Fibroblast of lung (primary cell): ENCODE measurements at regions not wholly inside any gene's neighbourhood (a gene's known extent, or its start where the extent isn't known, plus 50 kb on each side); places are given as distances from the start of the nearest gene placed in this dataset.

ENCODE experiments used
- DNase-seq, 2 donors: peaks; one replicate each; pipeline versions ENCODE4 v3.0.0 to v3.0.0-alpha.2; 2010; ENCODE audit warnings: low read depth in 2 of 2
- H2AFZ ChIP-seq: 2 replicates; pipeline ENCODE4 v1.5.1; 2012; ENCODE audit warnings: low read length, control low read depth, inconsistent platforms
- H3K27ac ChIP-seq: 2 replicates; pipeline ENCODE4 v1.5.1; 2011; ENCODE audit warnings: low read length, control low read depth; ENCODE audit not compliant: insufficient read depth
- H3K27me3 ChIP-seq: 2 replicates; pipeline ENCODE4 v1.5.1; 2011; ENCODE audit warnings: mild to moderate bottlenecking, low read length; ENCODE audit not compliant: control insufficient read depth, insufficient read depth
- H3K36me3 ChIP-seq: 2 replicates; pipeline ENCODE4 v1.5.1; 2011; ENCODE audit warnings: low read length; ENCODE audit not compliant: control insufficient read depth, insufficient read depth
- H3K4me1 ChIP-seq: 2 replicates; pipeline ENCODE4 v1.5.1; 2011; ENCODE audit warnings: low read length; ENCODE audit not compliant: control insufficient read depth, insufficient read depth; ENCODE audit errors: extremely low read depth
- H3K4me2 ChIP-seq: 2 replicates; pipeline ENCODE4 v1.5.1; 2011; ENCODE audit warnings: low read length, control low read depth; ENCODE audit not compliant: insufficient read depth; ENCODE audit errors: extremely low read depth
- H3K4me3 ChIP-seq, 4 experiments: fragments of 200-600 bp in 1 of 4; sonication (generic) in 1 of 4; replicated peaks in 1 of 4; 2 replicates each; pipeline ENCODE4 v1.5.1; 2011 to 2016; ENCODE audit warnings: low read length in 4 of 4, low read depth in 3 of 4, mild to moderate bottlenecking in 3 of 4, control low read depth in 2 of 4, inconsistent platforms in 1 of 4, mixed read lengths in 1 of 4; ENCODE audit not compliant: insufficient read depth in 1 of 4; ENCODE audit errors: control extremely low read depth in 1 of 4
- H3K79me2 ChIP-seq: 2 replicates; pipeline ENCODE4 v1.5.1; 2012; ENCODE audit warnings: mild to moderate bottlenecking, low read length, inconsistent platforms; ENCODE audit not compliant: control insufficient read depth, insufficient read depth
- H3K9ac ChIP-seq: 2 replicates; pipeline ENCODE4 v1.5.1; 2011; ENCODE audit warnings: mild to moderate bottlenecking, low read length, control low read depth; ENCODE audit not compliant: insufficient read depth
- H3K9me3 ChIP-seq: 2 replicates; pipeline ENCODE4 v1.5.1; 2012; ENCODE audit warnings: low read depth, low read length; ENCODE audit not compliant: control insufficient read depth, insufficient read depth
- H4K20me1 ChIP-seq: 2 replicates; pipeline ENCODE4 v1.5.1; 2011; ENCODE audit warnings: low read length; ENCODE audit not compliant: control insufficient read depth, insufficient read depth; ENCODE audit errors: extremely low read depth
- EZH2 ChIP-seq: IDR thresholded peaks from 2 replicates; pipeline ENCODE4 v1.5.1; 2012; ENCODE audit warnings: low read length, control low read depth, mild to moderate bottlenecking; ENCODE audit errors: missing control alignments
- TF ChIP-seq, protein P1 (sequence below), 2 donors: IDR thresholded peaks in 1 of 2; conservative IDR thresholded peaks in 1 of 2; 1 replicate in 1 of 2; 2 replicates in 1 of 2; pipeline ENCODE4 v1.5.1; 2011 to 2012; ENCODE audit warnings: low read length in 2 of 2, control low read depth in 1 of 2, inconsistent platforms in 1 of 2, low read depth in 1 of 2, mild to moderate bottlenecking in 1 of 2

DNA sequence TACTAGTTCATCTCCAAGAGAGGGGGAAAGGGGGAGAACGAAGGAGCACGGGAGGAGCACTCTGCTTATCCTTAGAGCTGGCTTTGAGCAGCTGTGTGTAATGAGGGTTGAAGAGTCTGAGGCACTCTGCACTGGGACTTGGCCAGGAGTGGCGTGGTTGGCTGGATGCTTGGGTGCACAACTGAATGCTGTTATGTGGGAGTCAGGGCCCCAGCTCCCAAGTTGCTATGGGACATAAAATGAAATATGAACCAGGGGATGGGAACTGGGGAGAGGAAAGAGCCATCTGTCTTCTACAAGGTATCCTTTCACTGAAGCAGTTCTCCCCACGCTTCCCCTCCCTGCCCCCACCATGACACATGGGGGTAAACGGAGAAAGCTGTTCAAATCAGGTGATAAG, 105.9 kb upstream of the ANKFN1 start:
- H3K79me2 ChIP-seq, result no peaks in the 10 kb centered on the region
- H2AFZ ChIP-seq, result no peak overlapping the region
- no peaks in the 10 kb centered on the region for H3K4me1 ChIP-seq
- H3K9ac ChIP-seq, result no peak overlapping the region
- no peak for DNase-seq
- H3K4me3 ChIP-seq, result no peak overlapping the region
- no peaks in the 10 kb centered on the region for H3K9me3 ChIP-seq
- H3K27ac ChIP-seq, result no peak overlapping the region
- H3K4me2 ChIP-seq, result no peak overlapping the region
- TF ChIP-seq, protein P1, sequence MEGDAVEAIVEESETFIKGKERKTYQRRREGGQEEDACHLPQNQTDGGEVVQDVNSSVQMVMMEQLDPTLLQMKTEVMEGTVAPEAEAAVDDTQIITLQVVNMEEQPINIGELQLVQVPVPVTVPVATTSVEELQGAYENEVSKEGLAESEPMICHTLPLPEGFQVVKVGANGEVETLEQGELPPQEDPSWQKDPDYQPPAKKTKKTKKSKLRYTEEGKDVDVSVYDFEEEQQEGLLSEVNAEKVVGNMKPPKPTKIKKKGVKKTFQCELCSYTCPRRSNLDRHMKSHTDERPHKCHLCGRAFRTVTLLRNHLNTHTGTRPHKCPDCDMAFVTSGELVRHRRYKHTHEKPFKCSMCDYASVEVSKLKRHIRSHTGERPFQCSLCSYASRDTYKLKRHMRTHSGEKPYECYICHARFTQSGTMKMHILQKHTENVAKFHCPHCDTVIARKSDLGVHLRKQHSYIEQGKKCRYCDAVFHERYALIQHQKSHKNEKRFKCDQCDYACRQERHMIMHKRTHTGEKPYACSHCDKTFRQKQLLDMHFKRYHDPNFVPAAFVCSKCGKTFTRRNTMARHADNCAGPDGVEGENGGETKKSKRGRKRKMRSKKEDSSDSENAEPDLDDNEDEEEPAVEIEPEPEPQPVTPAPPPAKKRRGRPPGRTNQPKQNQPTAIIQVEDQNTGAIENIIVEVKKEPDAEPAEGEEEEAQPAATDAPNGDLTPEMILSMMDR (conservative IDR thresholded peaks at IDR 0.05 in 1 of 2, IDR thresholded peaks at IDR 0.05 in 1 of 2; ENCODE audit: low read depth in 1 of 2, low read length in 2 of 2), result no peak
- no peak for TF ChIP-seq EZH2
- no peaks in the 10 kb centered on the region for H3K36me3 ChIP-seq
- H4K20me1 ChIP-seq, result no peaks in the 10 kb centered on the region
- H3K27me3 ChIP-seq, result no peaks in the 10 kb centered on the region

DNA sequence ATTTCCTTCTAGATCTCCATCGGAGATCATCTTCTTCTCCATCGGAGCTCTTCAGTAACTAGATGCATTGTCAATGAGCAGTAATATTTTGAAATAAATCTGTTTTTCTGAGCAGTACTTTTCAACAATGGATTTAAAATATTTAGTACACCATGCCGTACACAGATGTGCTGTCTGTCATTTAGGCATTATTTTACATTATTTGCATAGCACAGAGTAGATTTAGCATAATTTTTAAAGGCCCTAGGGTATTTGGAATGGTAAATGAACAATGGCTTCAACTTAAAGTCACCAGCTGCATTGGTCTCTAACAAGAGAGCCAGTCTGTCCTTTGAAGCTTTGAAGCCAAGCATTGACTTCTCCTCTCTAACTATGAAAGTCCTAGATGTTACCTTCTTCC, 95.4 kb upstream of the ANKFN1 start:
- no peaks in the 10 kb centered on the region for H3K27me3 ChIP-seq

DNA sequence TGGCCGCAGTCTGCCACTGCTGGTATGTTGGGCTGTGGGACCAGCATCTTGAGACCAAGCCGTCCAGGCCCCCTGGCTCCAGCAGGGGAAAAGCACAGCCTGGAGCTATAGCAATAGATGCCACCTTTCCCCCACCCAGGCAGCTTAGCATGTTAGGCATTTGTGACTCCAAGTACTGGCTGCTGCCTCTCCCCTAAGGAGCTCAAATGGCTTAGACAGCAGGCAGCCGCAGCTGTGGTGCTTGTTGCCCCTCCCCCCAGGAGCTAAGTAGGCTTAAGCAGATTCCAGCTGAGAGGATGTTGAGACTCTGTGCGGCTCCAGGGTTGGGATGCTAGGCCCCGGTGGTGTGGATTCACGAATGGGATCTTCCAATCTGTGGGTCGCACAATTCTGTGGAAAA, 88.8 kb upstream of the ANKFN1 start:
- no peak overlapping the region for H3K4me2 ChIP-seq
- DNase-seq, result no peak
- H3K79me2 ChIP-seq, result no peaks in the 10 kb centered on the region
- H3K9ac ChIP-seq, result no peak overlapping the region
- no peaks in the 10 kb centered on the region for H3K4me1 ChIP-seq
- no peak overlapping the region for H2AFZ ChIP-seq
- no peaks in the 10 kb centered on the region for H3K9me3 ChIP-seq
- no peaks in the 10 kb centered on the region for H3K27me3 ChIP-seq
- no peaks in the 10 kb centered on the region for H4K20me1 ChIP-seq
- no peaks in the 10 kb centered on the region for H3K36me3 ChIP-seq
- no peak overlapping the region for H3K27ac ChIP-seq
- TF ChIP-seq EZH2, result no peak
- TF ChIP-seq, protein P1 (conservative IDR thresholded peaks at IDR 0.05 in 1 of 2, IDR thresholded peaks at IDR 0.05 in 1 of 2; ENCODE audit: low read depth in 1 of 2, low read length in 2 of 2), result no peak
- no peak overlapping the region for H3K4me3 ChIP-seq

More for the DNA sequence above, 95.4 kb upstream of the ANKFN1 start:
- Histone ChIP-seq H3K79me2 (no peaks in the 10 kb centered on the region), H3K9me3 (no peaks in the 10 kb centered on the region), H3K4me3 (no peak overlapping the region), H3K4me2 (no peak overlapping the region), H2AFZ (no peak overlapping the region), H3K27ac (no peak overlapping the region), H3K9ac (no peak overlapping the region), H3K36me3 (no peaks in the 10 kb centered on the region), H3K4me1 (no peaks in the 10 kb centered on the region), H4K20me1 (no peaks in the 10 kb centered on the region)
- no peak for DNase-seq
- TF ChIP-seq EZH2, result no peak
- TF ChIP-seq, protein P1 (conservative IDR thresholded peaks at IDR 0.05 in 1 of 2, IDR thresholded peaks at IDR 0.05 in 1 of 2; ENCODE audit: low read depth in 1 of 2, low read length in 2 of 2), result no peak
